ENCODE measurements at regions not wholly inside any gene's neighbourhood (a gene's known extent, or its start where the extent isn't known, plus 50 kb on each side); places are given as distances from the start of the nearest gene placed in this dataset.

DNA sequence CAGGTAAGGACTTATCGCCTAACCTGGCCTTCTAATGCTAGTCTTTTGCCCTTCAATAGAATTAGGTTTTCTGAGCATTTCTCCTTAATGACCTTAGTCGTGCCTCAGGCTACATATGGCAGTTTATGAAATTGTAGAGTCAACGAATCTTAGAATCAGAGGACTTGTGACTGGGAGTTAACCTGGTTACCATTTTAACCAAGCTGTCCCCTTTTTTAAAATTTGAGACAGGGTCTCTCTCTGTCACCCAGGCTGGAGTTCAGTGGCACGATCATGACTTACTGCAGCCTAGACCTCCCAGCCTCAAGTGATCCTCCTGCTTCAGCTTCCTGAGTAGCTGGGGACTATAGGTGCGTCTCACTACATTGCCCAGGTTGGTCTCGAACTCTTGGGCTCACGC lies 53.5 kb upstream of the DMRTB1 start:
- TF ChIP-seq CTCF (IDR thresholded peaks at IDR 0.05) = no peak
- TF ChIP-seq EP300 (IDR thresholded peaks at IDR 0.05) = no peak

Data from ovary (tissue), 3 donors.